ENCODE measurements at regions not wholly inside any gene's neighbourhood (a gene's known extent, or its start where the extent isn't known, plus 50 kb on each side); places are given as distances from the start of the nearest gene placed in this dataset.

DNA sequence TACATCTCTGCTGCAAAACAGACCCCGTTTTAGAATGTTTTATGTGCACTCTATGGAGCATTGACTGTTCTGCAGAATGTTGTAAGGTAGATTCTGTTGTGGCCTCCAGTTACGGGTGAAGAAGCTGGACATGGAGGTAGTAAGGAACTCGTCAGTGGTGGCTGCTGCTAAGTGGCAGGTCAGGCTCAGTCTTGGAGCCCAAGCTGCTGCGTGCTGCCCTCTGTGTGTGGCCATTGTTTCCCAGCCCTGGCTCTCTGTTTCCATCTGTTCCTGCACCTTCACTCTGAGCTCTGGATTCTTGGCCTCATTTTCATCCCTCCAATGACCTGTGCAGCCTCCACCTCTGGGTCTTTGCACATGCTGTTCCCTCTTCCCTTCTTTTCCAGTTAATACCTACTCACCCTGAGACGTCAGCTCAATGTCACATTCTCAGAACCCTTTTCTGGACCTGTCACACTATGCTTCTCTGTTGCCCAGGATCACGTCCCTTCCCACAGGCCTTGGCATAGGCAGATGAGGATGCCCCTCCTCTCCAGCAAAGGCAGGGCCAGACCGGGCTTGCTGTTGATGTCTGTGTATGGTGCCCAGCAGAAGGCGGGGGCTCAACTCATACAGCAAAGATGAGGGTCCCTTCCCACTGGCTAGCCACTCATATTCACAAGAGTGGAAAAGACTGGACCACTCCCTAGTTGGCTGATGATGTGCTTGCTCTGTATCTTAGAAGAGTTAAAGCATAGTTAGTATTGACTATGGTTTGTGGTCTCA lies 97.6 kb downstream of the TENT4A start:
- TF ChIP-seq POLR2AphosphoS5 (IDR thresholded peaks at IDR 0.05; ENCODE audit: low read depth, low read length) (no peak), TAF1 (IDR thresholded peaks at IDR 0.05; ENCODE audit: borderline replicate concordance, insufficient read depth, low read length) (no peak), REST (IDR thresholded peaks at IDR 0.05; ENCODE audit: insufficient read depth in 1 of 2, low read depth in 2 of 2, low read length in 2 of 2) (no peak)
